NT2/D1 (cell line): ENCODE measurements at regions not wholly inside any gene's neighbourhood (a gene's known extent, or its start where the extent isn't known, plus 50 kb on each side); places are given as distances from the start of the nearest gene placed in this dataset.

Experiments used
- DNase-seq: peaks from one replicate; pipeline ENCODE4 v3.0.0-alpha.2; 2011; ENCODE audit warnings: low read depth, low spot score
- H3K27me3 ChIP-seq: 2 replicates; pipeline ENCODE4 v1.6.0; 2011; ENCODE audit warnings: mild to moderate bottlenecking; ENCODE audit not compliant: insufficient read length, insufficient read depth
- H3K36me3 ChIP-seq: 2 replicates; pipeline ENCODE4 v1.6.1; 2011; ENCODE audit warnings: mild to moderate bottlenecking, low read length, mixed read lengths; ENCODE audit not compliant: insufficient read depth, insufficient read length
- H3K4me1 ChIP-seq: 2 replicates; pipeline ENCODE4 v1.5.1; 2011; ENCODE audit not compliant: insufficient read depth, insufficient read length
- H3K4me3 ChIP-seq: 2 replicates; pipeline ENCODE4 v1.5.1; 2011; ENCODE audit warnings: low read depth; ENCODE audit not compliant: insufficient read length
- H3K9ac ChIP-seq: 2 replicates; pipeline ENCODE4 v1.6.0; 2011; ENCODE audit warnings: low read depth; ENCODE audit not compliant: insufficient read length
- H3K9me3 ChIP-seq: 2 replicates; pipeline ENCODE4 v1.5.1; 2011; ENCODE audit warnings: mild to moderate bottlenecking, low read length; ENCODE audit not compliant: insufficient read depth
- SUZ12 ChIP-seq: IDR thresholded peaks from 2 replicates; pipeline ENCODE4 v1.6.1; 2011; ENCODE audit not compliant: insufficient read length, insufficient read depth; ENCODE audit errors: extremely low read depth
- YY1 ChIP-seq: IDR thresholded peaks from 2 replicates; pipeline ENCODE4 v1.6.1; 2011; ENCODE audit not compliant: insufficient read length, insufficient read depth
- ZNF274 ChIP-seq: IDR thresholded peaks from 2 replicates; pipeline ENCODE4 v1.6.1; 2011; ENCODE audit warnings: mild to moderate bottlenecking, low read depth, low read length

GRCh38 chr2:56021579-56021978 is 98.0 kb upstream of the EFEMP1 start:
- Histone ChIP-seq H3K9ac (no peak overlapping the region), H3K27me3 (no peaks in the 10 kb centered on the region), H3K36me3 (no peaks in the 10 kb centered on the region), H3K4me3 (no peak overlapping the region), H3K4me1 (no peaks in the 10 kb centered on the region), H3K9me3 (no peaks in the 10 kb centered on the region)
- TF ChIP-seq SUZ12 (no peak), ZNF274 (no peak), YY1 (no peak)
- no peak for DNase-seq

- Histone ChIP-seq H3K36me3 (no peaks in the 10 kb centered on the region), H3K4me3 (no peak overlapping the region), H3K9me3 (no peaks in the 10 kb centered on the region), H3K9ac (no peak overlapping the region), H3K4me1 (no peaks in the 10 kb centered on the region), H3K27me3 (no peaks in the 10 kb centered on the region)
- no peak for DNase-seq
- no peak for TF ChIP-seq SUZ12
- TF ChIP-seq YY1: no peak
- no peak for TF ChIP-seq ZNF274
Observed at GRCh38 chr2:56025469-56026193, 102.0 kb upstream of the EFEMP1 start.

- no peaks in the 10 kb centered on the region for H3K27me3 ChIP-seq
- H3K4me3 ChIP-seq: no peak overlapping the region
- H3K9me3 ChIP-seq: no peaks in the 10 kb centered on the region
- H3K4me1 ChIP-seq: no peaks in the 10 kb centered on the region
- TF ChIP-seq ZNF274 (no peak), YY1 (no peak), SUZ12 (no peak)
- H3K36me3 ChIP-seq: no peaks in the 10 kb centered on the region
- no peak for DNase-seq
- H3K9ac ChIP-seq: no peak overlapping the region
Observed at GRCh38 chr2:56026828-56027227, 103.2 kb upstream of the EFEMP1 start.

DNA sequence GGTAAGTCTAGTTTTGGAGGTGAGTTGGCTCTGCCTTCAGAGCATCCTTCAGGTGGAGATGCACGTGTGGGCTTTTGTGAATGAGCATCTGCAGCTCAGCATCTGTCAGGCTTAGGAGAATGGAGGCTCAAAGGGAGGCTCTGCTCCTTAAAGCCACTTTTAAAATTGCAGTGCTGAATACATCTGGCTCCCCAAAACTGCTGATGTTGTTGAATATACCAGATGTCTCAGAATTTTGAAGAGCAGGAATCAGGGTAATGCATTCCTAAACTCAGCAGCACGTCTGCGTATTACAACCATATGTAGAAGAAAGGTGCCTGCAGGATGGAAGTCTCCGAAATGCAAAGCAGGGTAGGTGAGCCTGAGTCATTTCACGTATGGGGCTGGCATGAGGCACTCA is 106.5 kb upstream of the EFEMP1 start:
- no peak for DNase-seq
- H3K9me3 ChIP-seq: no peaks in the 10 kb centered on the region
- H3K27me3 ChIP-seq: no peaks in the 10 kb centered on the region
- H3K4me1 ChIP-seq: no peaks in the 10 kb centered on the region
- H3K36me3 ChIP-seq: no peaks in the 10 kb centered on the region
- H3K9ac ChIP-seq: no peak overlapping the region
- TF ChIP-seq ZNF274 (no peak), YY1 (no peak), SUZ12 (no peak)
- H3K4me3 ChIP-seq: no peak overlapping the region

DNA sequence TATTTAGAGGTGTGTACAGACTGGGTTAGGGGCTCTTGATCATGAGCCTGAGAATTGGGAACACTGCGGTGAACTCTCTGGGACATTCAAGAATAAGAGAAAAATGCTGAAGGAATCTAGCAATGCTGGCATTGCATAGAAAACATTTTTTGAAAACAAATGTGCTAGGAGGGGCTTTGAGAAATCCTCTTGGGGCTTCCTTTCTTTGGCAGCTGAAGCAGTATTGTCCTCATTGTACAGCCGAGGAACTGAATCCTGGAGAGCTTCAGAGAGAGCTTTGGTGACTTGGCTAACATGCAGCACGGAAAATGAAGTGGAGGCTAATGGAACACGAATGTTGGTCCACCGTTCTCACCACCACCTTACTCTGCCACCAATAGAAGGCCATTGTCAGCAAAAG is 107.3 kb upstream of the EFEMP1 start:
- Histone ChIP-seq H3K9ac (no peak overlapping the region), H3K4me1 (no peaks in the 10 kb centered on the region), H3K27me3 (no peaks in the 10 kb centered on the region), H3K9me3 (no peaks in the 10 kb centered on the region), H3K4me3 (no peak overlapping the region), H3K36me3 (no peaks in the 10 kb centered on the region)
- DNase-seq: no peak
- TF ChIP-seq YY1 (no peak), SUZ12 (no peak), ZNF274 (no peak)

DNA sequence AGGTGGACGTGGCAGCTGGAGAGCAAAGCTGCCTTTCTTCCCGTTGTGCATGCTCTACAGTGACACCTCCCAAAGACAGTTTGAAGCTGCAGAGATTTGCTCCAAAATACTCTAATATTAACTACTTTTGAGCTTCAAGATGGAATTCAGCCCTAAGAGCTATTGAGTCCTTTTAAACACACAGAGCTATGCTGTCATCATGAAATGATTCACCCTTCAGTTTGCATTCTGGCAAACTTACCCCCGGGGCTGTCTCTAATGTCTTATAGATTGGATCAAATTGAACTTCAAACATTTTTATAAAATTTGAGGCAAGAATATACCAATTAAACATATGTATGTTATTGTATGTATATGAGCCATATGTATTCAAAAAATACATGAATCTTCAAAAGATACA is 110.7 kb upstream of the EFEMP1 start:
- H3K4me1 ChIP-seq: no peaks in the 10 kb centered on the region
- no peak overlapping the region for H3K4me3 ChIP-seq
- no peak for TF ChIP-seq YY1
- TF ChIP-seq ZNF274: no peak
- no peak for TF ChIP-seq SUZ12
- DNase-seq: no peak
- H3K9me3 ChIP-seq: no peaks in the 10 kb centered on the region
- H3K9ac ChIP-seq: no peak overlapping the region
- H3K27me3 ChIP-seq: no peaks in the 10 kb centered on the region
- H3K36me3 ChIP-seq: no peaks in the 10 kb centered on the region

DNA sequence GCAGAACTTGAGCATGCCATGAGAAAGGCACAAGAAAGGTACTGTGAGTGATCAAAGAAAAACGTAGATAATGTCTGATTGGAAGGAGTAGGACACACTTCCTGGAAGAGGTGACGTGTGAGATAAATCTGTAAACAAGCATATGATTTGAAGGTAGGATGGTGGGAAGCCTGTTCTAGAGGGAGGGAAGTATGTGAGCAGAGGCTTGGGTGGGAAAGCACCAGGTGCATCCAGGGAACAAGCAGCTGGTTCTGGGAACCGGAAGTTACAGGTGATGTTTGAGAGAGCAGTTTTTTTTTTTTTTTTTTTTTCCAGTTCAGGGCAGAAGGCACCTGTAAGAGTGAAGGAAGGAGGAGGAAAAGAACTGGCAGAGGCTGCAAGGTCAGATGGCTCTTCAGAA is 116.6 kb upstream of the EFEMP1 start:
- H3K27me3 ChIP-seq: no peaks in the 10 kb centered on the region
- H3K4me1 ChIP-seq: no peaks in the 10 kb centered on the region
- TF ChIP-seq SUZ12 (no peak), ZNF274 (no peak), YY1 (no peak)
- no peak overlapping the region for H3K9ac ChIP-seq
- no peaks in the 10 kb centered on the region for H3K36me3 ChIP-seq
- H3K4me3 ChIP-seq: no peak overlapping the region
- H3K9me3 ChIP-seq: no peaks in the 10 kb centered on the region
- no peak for DNase-seq
